ENCODE measurements at regions not wholly inside any gene's neighbourhood (a gene's known extent, or its start where the extent isn't known, plus 50 kb on each side); places are given as distances from the start of the nearest gene placed in this dataset.

- Histone ChIP-seq H3K36me3 (ENCODE audit: low read depth) (no peaks in the 10 kb centered on the region), H3K4me3 (no peak overlapping the region), H3K4me1 (ENCODE audit: low read depth) (no peaks in the 10 kb centered on the region), H3K9me3 (no peaks in the 10 kb centered on the region)
- DNase-seq (no peak), ATAC-seq (no peak)
- TF ChIP-seq, protein P1, sequence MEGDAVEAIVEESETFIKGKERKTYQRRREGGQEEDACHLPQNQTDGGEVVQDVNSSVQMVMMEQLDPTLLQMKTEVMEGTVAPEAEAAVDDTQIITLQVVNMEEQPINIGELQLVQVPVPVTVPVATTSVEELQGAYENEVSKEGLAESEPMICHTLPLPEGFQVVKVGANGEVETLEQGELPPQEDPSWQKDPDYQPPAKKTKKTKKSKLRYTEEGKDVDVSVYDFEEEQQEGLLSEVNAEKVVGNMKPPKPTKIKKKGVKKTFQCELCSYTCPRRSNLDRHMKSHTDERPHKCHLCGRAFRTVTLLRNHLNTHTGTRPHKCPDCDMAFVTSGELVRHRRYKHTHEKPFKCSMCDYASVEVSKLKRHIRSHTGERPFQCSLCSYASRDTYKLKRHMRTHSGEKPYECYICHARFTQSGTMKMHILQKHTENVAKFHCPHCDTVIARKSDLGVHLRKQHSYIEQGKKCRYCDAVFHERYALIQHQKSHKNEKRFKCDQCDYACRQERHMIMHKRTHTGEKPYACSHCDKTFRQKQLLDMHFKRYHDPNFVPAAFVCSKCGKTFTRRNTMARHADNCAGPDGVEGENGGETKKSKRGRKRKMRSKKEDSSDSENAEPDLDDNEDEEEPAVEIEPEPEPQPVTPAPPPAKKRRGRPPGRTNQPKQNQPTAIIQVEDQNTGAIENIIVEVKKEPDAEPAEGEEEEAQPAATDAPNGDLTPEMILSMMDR (IDR thresholded peaks at IDR 0.05) = no peak
- intact Hi-C loops (cut with DNase I, micrococcal nuclease) = no loop called here
These were observed 137.8 kb upstream of the TNS3 start for GRCh38 chr7:47719675-47720074.

GRCh38 chr7:47715631-47716068 lies 133.7 kb upstream of the TNS3 start:
- no peak for DNase-seq
- TF ChIP-seq, protein P1 (IDR thresholded peaks at IDR 0.05) = no peak
- intact Hi-C loops (cut with DNase I, micrococcal nuclease) = no loop called here

DNA sequence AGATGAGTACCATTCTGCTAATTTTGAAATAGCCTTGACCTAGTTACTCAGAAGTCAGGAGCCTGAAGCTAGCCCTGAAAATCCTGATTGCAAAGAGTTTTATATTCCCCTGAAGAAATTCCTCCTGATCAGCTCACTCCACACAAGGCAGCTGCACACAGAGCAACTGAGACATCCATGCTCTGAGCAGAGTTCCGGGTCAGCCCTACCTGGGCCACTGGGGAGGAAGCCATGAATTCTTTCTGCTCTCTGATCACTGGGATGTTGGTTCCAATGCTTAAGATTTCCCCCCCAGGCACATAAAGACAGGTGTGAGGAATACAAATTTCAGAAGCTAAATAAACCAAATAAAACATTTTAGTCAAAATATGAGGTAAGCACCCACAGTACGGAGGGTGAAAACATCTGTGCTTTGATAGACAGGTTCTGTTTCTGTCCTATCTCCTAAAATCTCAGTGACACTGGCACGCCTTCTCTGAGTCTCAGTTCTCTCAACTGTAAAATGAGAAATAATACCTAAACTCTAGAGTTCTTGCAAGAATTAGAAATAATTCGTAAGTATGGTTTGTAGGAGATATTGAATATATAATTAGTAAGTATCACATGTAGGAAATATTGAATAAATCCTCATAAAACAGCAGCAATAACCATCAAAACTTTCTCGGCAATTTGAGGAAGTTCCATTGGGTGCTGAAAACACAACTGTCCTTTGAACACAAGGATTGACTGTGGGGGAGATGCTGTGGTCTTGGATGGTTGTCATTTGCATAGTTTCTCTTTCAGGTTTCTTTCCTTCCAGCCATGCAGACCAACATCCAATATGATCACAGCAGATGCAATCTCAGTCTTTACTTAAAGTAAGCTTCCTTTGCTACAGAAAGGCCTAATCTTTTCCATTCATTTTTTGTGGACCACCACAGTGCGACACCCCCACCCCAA lies 133.0 kb upstream of the TNS3 start:
- TF ChIP-seq, protein P1 (IDR thresholded peaks at IDR 0.05) = no peak
- intact Hi-C loops (cut with DNase I, micrococcal nuclease) = no loop called here
- H3K9me3 ChIP-seq = no peaks in the 10 kb centered on the region
- H3K4me3 ChIP-seq = no peak overlapping the region
- no peaks in the 10 kb centered on the region for H3K36me3 ChIP-seq (ENCODE audit: low read depth)
- H3K4me1 ChIP-seq (ENCODE audit: low read depth) = no peaks in the 10 kb centered on the region
- DNase-seq (no peak), ATAC-seq (peak; percentile 45)

More at GRCh38 chr7:47715631-47716068, 133.7 kb upstream of the TNS3 start:
- Histone ChIP-seq H3K36me3 (ENCODE audit: low read depth) (no peaks in the 10 kb centered on the region), H3K9me3 (no peaks in the 10 kb centered on the region), H3K4me1 (ENCODE audit: low read depth) (no peaks in the 10 kb centered on the region), H3K4me3 (no peak overlapping the region)
- ATAC-seq = no peak

GRCh38 chr7:47713595-47713994 lies 131.7 kb upstream of the TNS3 start:
- Histone ChIP-seq H3K4me3 (no peak overlapping the region), H3K36me3 (ENCODE audit: low read depth) (no peaks in the 10 kb centered on the region), H3K4me1 (ENCODE audit: low read depth) (no peaks in the 10 kb centered on the region), H3K9me3 (no peaks in the 10 kb centered on the region)
- DNase-seq (no peak), ATAC-seq (no peak)
- TF ChIP-seq, protein P1 (IDR thresholded peaks at IDR 0.05) = no peak
- intact Hi-C loops (cut with DNase I, micrococcal nuclease) = no loop called here

DNA sequence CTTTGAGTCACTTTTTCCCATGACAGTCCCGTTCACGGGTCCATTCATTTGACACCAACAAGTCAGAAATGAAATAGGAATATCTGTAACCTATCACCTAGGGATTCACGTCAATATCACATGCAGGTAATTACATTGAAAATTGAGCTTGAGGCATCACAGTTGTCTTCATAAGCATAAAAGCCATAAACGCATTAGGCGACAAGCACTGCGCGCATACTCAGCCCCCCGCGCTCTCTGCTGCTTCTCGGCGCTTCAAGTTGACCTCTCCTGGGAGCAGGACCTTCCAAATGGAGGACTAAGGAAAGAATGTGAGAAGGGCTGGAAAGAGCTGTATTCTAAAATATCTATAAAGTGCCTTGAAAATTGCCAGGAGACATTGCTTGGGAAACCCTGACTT lies 130.5 kb upstream of the TNS3 start:
- Histone ChIP-seq H3K4me3 (no peak overlapping the region), H3K9me3 (no peaks in the 10 kb centered on the region), H3K36me3 (ENCODE audit: low read depth) (no peaks in the 10 kb centered on the region), H3K4me1 (ENCODE audit: low read depth) (no peaks in the 10 kb centered on the region)
- DNase-seq (no peak), ATAC-seq (no peak)
- TF ChIP-seq, protein P1 (IDR thresholded peaks at IDR 0.05) = no peak
- intact Hi-C loops (cut with DNase I, micrococcal nuclease) = no loop called here
